RWPE2 (cell line): ENCODE measurements at regions not wholly inside any gene's neighbourhood (a gene's known extent, or its start where the extent isn't known, plus 50 kb on each side); places are given as distances from the start of the nearest gene placed in this dataset.

ENCODE experiments used
- ATAC-seq: fragments of 200-7000 bp; cut with Tn5 transposase; 3 replicates; pipeline ENCODE4 v1.9.1; 2021; ENCODE audit warnings: low read depth
- DNase-seq: peaks from one replicate; pipeline ENCODE4 v3.0.0-alpha.2; 2020; ENCODE audit warnings: low spot score
- H3K27ac ChIP-seq: fragments of 450-650 bp; 2 replicates; pipeline ENCODE4 v1.5.1; 2017; ENCODE audit warnings: mild to moderate bottlenecking; ENCODE audit not compliant: poor library complexity, severe bottlenecking
- H3K27me3 ChIP-seq: fragments of 250-450 bp; sonication (Bioruptor Pico); 2 replicates; pipeline ENCODE4 v1.5.1; 2021; ENCODE audit warnings: mild to moderate bottlenecking, moderate library complexity; ENCODE audit not compliant: insufficient read depth, poor library complexity, severe bottlenecking
- H3K36me3 ChIP-seq: fragments of 250-450 bp; sonication (Bioruptor Pico); 2 replicates; pipeline ENCODE4 v1.5.1; 2020; ENCODE audit warnings: low read depth, mild to moderate bottlenecking, moderate library complexity
- H3K4me1 ChIP-seq: fragments of 250-450 bp; sonication (Bioruptor Pico); 2 replicates; pipeline ENCODE4 v1.5.1; 2021; ENCODE audit warnings: mild to moderate bottlenecking, moderate library complexity; ENCODE audit not compliant: insufficient read depth, poor library complexity, severe bottlenecking
- H3K4me3 ChIP-seq: fragments of 250-450 bp; sonication (Bioruptor Pico); 2 replicates; pipeline ENCODE4 v1.5.1; 2021; ENCODE audit warnings: mild to moderate bottlenecking, moderate library complexity; ENCODE audit not compliant: severe bottlenecking
- H3K9me3 ChIP-seq: fragments of 250-450 bp; sonication (Bioruptor Pico); 2 replicates; pipeline ENCODE4 v1.5.1; 2021; ENCODE audit warnings: mild to moderate bottlenecking, moderate library complexity; ENCODE audit not compliant: severe bottlenecking
- CTCF ChIP-seq: fragments of 450-650 bp; IDR thresholded peaks from one replicate; pipeline ENCODE4 v1.5.1; 2017; ENCODE audit warnings: mild to moderate bottlenecking, moderate library complexity; ENCODE audit not compliant: poor library complexity, severe bottlenecking

- Histone ChIP-seq H3K27me3 (no peaks in the 10 kb centered on the region), H3K36me3 (no peaks in the 10 kb centered on the region), H3K27ac (no peak overlapping the region), H3K9me3 (no peaks in the 10 kb centered on the region), H3K4me1 (peaks cover 6% of the 10 kb centered on the region), H3K4me3 (no peak overlapping the region)
- no peak for TF ChIP-seq CTCF
- DNase-seq = no peak
- ATAC-seq = peak; percentile 79
These were observed 98.7 kb downstream of the COPS8 start for GRCh38 chr2:237184192-237184918.

- no peak for ATAC-seq
- Histone ChIP-seq H3K27me3 (no peaks in the 10 kb centered on the region), H3K4me1 (peaks cover 6% of the 10 kb centered on the region), H3K4me3 (no peak overlapping the region), H3K36me3 (no peaks in the 10 kb centered on the region), H3K9me3 (no peaks in the 10 kb centered on the region), H3K27ac (no peak overlapping the region)
- DNase-seq = no peak
- TF ChIP-seq CTCF = no peak
These were observed 99.3 kb downstream of the COPS8 start for GRCh38 chr2:237184919-237185552.

DNA sequence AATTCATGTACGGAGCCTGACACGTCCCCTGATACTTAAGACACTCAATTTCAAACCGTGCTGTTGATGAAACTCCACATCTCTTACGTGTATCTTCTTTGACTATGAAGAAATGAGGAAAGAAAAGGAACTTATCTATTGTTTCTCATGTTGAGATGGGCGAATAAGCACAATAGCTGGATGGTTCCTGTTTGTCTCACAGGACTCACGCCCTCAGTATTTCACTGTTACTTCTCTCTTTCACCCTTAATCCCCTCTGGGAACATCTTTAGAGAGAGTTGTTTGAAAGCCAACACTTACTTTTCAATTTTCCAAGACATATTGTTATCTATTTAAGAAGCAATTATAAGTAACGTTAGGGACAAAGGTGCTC is 99.8 kb downstream of the COPS8 start:
- no peaks in the 10 kb centered on the region for H3K9me3 ChIP-seq
- H3K4me3 ChIP-seq = no peak overlapping the region
- H3K4me1 ChIP-seq = peaks cover 6% of the 10 kb centered on the region
- no peaks in the 10 kb centered on the region for H3K27me3 ChIP-seq
- no peaks in the 10 kb centered on the region for H3K36me3 ChIP-seq
- no peak overlapping the region for H3K27ac ChIP-seq
- ATAC-seq (no peak), DNase-seq (no peak)
- no peak for TF ChIP-seq CTCF

GRCh38 chr2:237189799-237190198 is 104.1 kb downstream of the COPS8 start:
- Histone ChIP-seq H3K27me3 (no peaks in the 10 kb centered on the region), H3K27ac (no peak overlapping the region), H3K9me3 (no peaks in the 10 kb centered on the region), H3K4me3 (no peak overlapping the region), H3K4me1 (no peaks in the 10 kb centered on the region), H3K36me3 (no peaks in the 10 kb centered on the region)
- no peak for TF ChIP-seq CTCF
- DNase-seq (no peak), ATAC-seq (no peak)
